ENCODE measurements at regions not wholly inside any gene's neighbourhood (a gene's known extent, or its start where the extent isn't known, plus 50 kb on each side); places are given as distances from the start of the nearest gene placed in this dataset.
"Not testable (repeated sequence)": the region's sequence is repeated elsewhere in the genome, so short reads cannot be mapped to it uniquely, and the experiment has no call there.

DNA sequence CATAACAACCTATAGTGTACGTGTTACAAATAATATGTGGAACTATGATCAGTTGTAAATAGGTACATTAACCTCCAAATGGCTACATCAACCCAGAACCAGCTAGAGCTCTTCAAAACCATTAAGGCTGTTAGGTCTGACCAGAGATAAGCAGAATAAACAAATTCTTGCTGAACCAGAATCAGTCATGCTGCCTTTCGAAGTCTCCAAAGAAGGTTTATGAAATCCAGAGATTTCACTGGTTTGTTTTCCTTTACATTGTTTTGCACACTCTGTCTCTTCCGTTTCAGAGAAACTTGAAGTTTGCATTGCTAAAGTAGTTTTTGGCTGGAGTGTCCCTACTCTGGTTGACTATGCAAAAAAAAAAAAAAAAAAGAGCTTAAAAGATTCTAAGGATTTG is 177.3 kb upstream of the SLIT2 start:
- Histone ChIP-seq H3K27me3 (no peaks in the 10 kb centered on the region), H3K4me3 (no peak overlapping the region), H3K9me3 (no peaks in the 10 kb centered on the region), H3K4me1 (no peaks in the 10 kb centered on the region), H3K27ac (no peak overlapping the region), H3K36me3 (ENCODE audit: low read depth, missing control alignments) (no peaks in the 10 kb centered on the region)
- 71 to 75% methylated on average over 3 of the region's 3 CpGs for WGBS, 2 donors
- TF ChIP-seq POLR2A (IDR thresholded peaks at IDR 0.05): no peak
- TF ChIP-seq, protein P1, sequence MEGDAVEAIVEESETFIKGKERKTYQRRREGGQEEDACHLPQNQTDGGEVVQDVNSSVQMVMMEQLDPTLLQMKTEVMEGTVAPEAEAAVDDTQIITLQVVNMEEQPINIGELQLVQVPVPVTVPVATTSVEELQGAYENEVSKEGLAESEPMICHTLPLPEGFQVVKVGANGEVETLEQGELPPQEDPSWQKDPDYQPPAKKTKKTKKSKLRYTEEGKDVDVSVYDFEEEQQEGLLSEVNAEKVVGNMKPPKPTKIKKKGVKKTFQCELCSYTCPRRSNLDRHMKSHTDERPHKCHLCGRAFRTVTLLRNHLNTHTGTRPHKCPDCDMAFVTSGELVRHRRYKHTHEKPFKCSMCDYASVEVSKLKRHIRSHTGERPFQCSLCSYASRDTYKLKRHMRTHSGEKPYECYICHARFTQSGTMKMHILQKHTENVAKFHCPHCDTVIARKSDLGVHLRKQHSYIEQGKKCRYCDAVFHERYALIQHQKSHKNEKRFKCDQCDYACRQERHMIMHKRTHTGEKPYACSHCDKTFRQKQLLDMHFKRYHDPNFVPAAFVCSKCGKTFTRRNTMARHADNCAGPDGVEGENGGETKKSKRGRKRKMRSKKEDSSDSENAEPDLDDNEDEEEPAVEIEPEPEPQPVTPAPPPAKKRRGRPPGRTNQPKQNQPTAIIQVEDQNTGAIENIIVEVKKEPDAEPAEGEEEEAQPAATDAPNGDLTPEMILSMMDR (IDR thresholded peaks at IDR 0.05): no peak
- DNase-seq: no peak
- intact Hi-C loops (cut with DNase I; ENCODE audit: low total_unique reads): no loop called here

DNA sequence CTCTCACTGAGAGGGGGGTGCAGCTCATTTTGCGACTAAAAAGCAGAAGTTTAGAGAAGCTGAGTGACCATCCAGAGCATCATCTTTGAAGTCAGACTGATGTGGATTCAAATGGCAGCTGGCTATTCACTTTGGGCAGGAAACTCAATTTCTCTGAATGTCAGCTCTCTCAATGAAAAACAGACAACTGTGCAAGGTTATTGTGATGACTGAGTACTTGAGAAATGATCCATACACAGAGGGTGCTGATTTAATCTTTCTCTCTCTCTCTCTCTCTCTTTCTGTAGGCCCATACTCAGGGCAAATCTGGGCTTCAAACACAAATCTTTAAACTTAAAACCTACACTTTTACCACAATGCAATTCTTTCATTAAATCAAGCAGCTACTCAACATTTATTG is 185.8 kb upstream of the SLIT2 start:
- DNase-seq: no peak
- Histone ChIP-seq H3K27ac (no peak overlapping the region), H3K4me1 (no peaks in the 10 kb centered on the region), H3K27me3 (no peaks in the 10 kb centered on the region), H3K9me3 (no peaks in the 10 kb centered on the region), H3K36me3 (ENCODE audit: low read depth, missing control alignments) (no peaks in the 10 kb centered on the region), H3K4me3 (no peak overlapping the region)
- whole genome bisulfite sequencing, 2 donors: 75 to 80% methylated on average over 1 of the region's 1 CpG
- no peak for TF ChIP-seq POLR2A (IDR thresholded peaks at IDR 0.05)
- TF ChIP-seq, protein P1 (IDR thresholded peaks at IDR 0.05): no peak
- intact Hi-C loops (cut with DNase I; ENCODE audit: low total_unique reads): no loop called here

DNA sequence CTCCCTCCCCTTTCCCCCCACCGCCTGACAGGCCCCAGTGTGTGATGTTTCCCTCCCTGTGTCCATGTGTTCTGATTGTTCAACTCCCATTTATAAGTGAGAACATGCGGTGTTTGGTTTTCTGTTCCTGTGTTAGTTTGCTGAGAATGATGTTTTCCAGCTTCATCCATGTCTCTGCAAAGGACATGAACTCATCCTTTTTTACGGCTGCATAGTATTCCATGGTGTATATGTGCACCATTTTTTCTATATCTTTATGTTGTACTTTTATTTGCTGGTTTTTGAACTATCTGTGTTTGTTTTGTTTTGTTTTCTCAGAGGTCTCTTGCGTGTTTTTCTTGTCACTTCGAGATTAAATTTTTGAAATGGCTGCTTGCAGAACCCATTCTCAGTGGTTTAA is 188.8 kb upstream of the SLIT2 start:
- 93 to 94% methylated on average over 5 of the region's 5 CpGs for WGBS, 2 donors
- H3K27me3 ChIP-seq; intact Hi-C loops (cut with DNase I; ENCODE audit: low total_unique reads); H3K36me3 ChIP-seq (ENCODE audit: low read depth, missing control alignments); H3K4me1 ChIP-seq; H3K4me3 ChIP-seq; H3K9me3 ChIP-seq; DNase-seq; H3K27ac ChIP-seq: not testable (repeated sequence)

DNA sequence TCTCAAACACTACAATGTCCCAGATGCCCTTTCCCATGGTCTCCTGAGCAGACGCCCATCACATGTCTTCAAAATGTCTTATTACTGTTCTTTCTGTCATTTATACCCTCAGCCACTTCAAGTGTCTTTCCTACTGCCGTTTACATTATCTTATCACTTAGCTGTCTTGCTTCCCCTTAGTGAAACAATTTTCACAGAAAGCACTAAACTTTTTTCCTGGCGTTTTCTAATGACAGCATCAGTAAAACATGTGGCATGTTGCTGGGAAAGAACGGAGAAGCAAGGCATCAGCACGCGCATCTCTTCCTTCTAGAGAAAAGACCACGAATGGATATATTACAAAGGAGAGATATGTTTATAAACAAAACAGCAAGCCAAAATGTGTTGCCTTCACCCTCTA is 189.7 kb upstream of the SLIT2 start:
- H3K36me3 ChIP-seq (ENCODE audit: low read depth, missing control alignments): no peaks in the 10 kb centered on the region
- H3K27me3 ChIP-seq: no peaks in the 10 kb centered on the region
- H3K4me1 ChIP-seq: no peaks in the 10 kb centered on the region
- WGBS, 2 donors: 57 to 62% methylated on average over 7 of the region's 7 CpGs
- intact Hi-C loops (cut with DNase I; ENCODE audit: low total_unique reads): no loop called here
- H3K9me3 ChIP-seq: no peaks in the 10 kb centered on the region
- TF ChIP-seq POLR2A (IDR thresholded peaks at IDR 0.05): no peak
- TF ChIP-seq, protein P1 (IDR thresholded peaks at IDR 0.05): no peak
- no peak for DNase-seq
- H3K27ac ChIP-seq: no peak overlapping the region
- no peak overlapping the region for H3K4me3 ChIP-seq

DNA sequence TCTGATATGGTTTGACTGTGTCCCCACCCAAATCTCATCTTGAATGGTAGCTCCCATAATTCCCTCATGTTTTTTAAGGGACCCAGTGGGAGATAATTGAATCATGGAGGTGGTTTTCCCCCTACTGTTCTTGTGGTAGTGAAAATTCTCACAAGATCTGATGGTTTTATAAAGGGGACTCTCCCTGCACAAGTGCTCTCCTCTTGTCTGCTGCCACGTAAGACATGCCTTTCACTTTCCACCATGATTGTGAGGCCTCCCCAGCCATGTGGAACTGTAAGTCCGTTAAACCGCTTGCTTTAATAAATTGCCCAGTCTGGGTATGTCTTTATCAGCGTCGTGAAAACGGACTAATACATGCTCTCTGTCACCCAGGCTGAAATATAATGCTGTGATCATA is 200.9 kb upstream of the SLIT2 start:
- 95 to 99% methylated on average over 6 of the region's 6 CpGs for WGBS, 2 donors
- TF ChIP-seq POLR2A (IDR thresholded peaks at IDR 0.05): no peak
- TF ChIP-seq, protein P1 (IDR thresholded peaks at IDR 0.05): no peak
- H3K27ac ChIP-seq: no peak overlapping the region
- no peaks in the 10 kb centered on the region for H3K9me3 ChIP-seq
- H3K4me3 ChIP-seq: no peak overlapping the region
- DNase-seq: no peak
- no peaks in the 10 kb centered on the region for H3K4me1 ChIP-seq
- H3K36me3 ChIP-seq (ENCODE audit: low read depth, missing control alignments): no peaks in the 10 kb centered on the region
- no peaks in the 10 kb centered on the region for H3K27me3 ChIP-seq
- intact Hi-C loops (cut with DNase I; ENCODE audit: low total_unique reads): no loop called here

Data from testis (tissue), 2 donors.